ENCODE measurements at regions not wholly inside any gene's neighbourhood (a gene's known extent, or its start where the extent isn't known, plus 50 kb on each side); places are given as distances from the start of the nearest gene placed in this dataset.

GRCh38 chr3:181455276-181455675 is 256.4 kb upstream of the SOX2 start:
- Histone ChIP-seq H3K27ac (no peak overlapping the region), H3K4me3 (no peak overlapping the region), H3K4me1 (no peaks in the 10 kb centered on the region), H3K27me3 (no peaks in the 10 kb centered on the region), H3K36me3 (no peaks in the 10 kb centered on the region), H3K9me3 (peaks cover 0 to 2% (median 0%) of the 10 kb centered on the region in 12 donors)
- ATAC-seq = no peak
- DNase-seq = no peak
- no peak for TF ChIP-seq POLR2A (IDR thresholded peaks at IDR 0.05)
- no peak for TF ChIP-seq CTCF (IDR thresholded peaks at IDR 0.05)
- intact Hi-C loops (cut with DNase I) = no loop called here
- WGBS, 4 donors = 40 to 52% (median 48%) methylated on average over 1 of the region's 1 CpG

GRCh38 chr3:181454451-181455027 is 257.2 kb upstream of the SOX2 start:
- H3K4me1 ChIP-seq = no peaks in the 10 kb centered on the region
- no peak overlapping the region for H3K4me3 ChIP-seq
- DNase-seq (no peak), ATAC-seq (no peak)
- no peak overlapping the region for H3K27ac ChIP-seq
- TF ChIP-seq CTCF (IDR thresholded peaks at IDR 0.05) (no peak), POLR2A (IDR thresholded peaks at IDR 0.05) (no peak)
- no peaks in the 10 kb centered on the region for H3K27me3 ChIP-seq
- intact Hi-C loops (cut with DNase I) = no loop called here
- H3K36me3 ChIP-seq = no peaks in the 10 kb centered on the region
- peaks cover 0 to 4% (median 0%) of the 10 kb centered on the region in 12 donors for H3K9me3 ChIP-seq
- WGBS, 4 donors = 74 to 84% (median 79%) methylated on average over 6 of the region's 6 CpGs

GRCh38 chr3:181446741-181447140 is 265.0 kb upstream of the SOX2 start:
- Histone ChIP-seq H3K27ac (no peak overlapping the region), H3K4me3 (no peak overlapping the region), H3K36me3 (no peaks in the 10 kb centered on the region), H3K27me3 (no peaks in the 10 kb centered on the region), H3K4me1 (no peaks in the 10 kb centered on the region), H3K9me3 (peaks cover 0 to 4% (median 0%) of the 10 kb centered on the region in 12 donors)
- intact Hi-C loops (cut with DNase I) = no loop called here
- TF ChIP-seq CTCF (IDR thresholded peaks at IDR 0.05) (no peak), POLR2A (IDR thresholded peaks at IDR 0.05) (no peak)
- DNase-seq (no peak), ATAC-seq (no peak)
- 71 to 76% (median 74%) methylated on average over 2 of the region's 2 CpGs for WGBS, 4 donors

GRCh38 chr3:181442066-181442465 is 269.7 kb upstream of the SOX2 start:
- Histone ChIP-seq H3K9me3 (no peaks in the 10 kb centered on the region), H3K36me3 (no peaks in the 10 kb centered on the region), H3K27ac (no peak overlapping the region), H3K4me3 (no peak overlapping the region), H3K4me1 (no peaks in the 10 kb centered on the region), H3K27me3 (no peaks in the 10 kb centered on the region)
- DNase-seq = no peak
- no peak for TF ChIP-seq POLR2A (IDR thresholded peaks at IDR 0.05)
- TF ChIP-seq CTCF (IDR thresholded peaks at IDR 0.05) = no peak
- ATAC-seq = no peak
- 79 to 87% (median 82%) methylated on average over 3 of the region's 3 CpGs for WGBS, 4 donors
- intact Hi-C loops (cut with DNase I) = no loop called here

Measured in heart left ventricle (tissue), 16 donors.